Fibroblast of mammary gland (primary cell): ENCODE measurements at regions not wholly inside any gene's neighbourhood (a gene's known extent, or its start where the extent isn't known, plus 50 kb on each side); places are given as distances from the start of the nearest gene placed in this dataset.
"Not testable (repeated sequence)": the region's sequence is repeated elsewhere in the genome, so short reads cannot be mapped to it uniquely, and the experiment has no call there.

Source experiments
- DNase-seq: peaks from one replicate; pipeline ENCODE4 v3.0.0-alpha.2; 2010; ENCODE audit warnings: low read depth
- H3K4me3 ChIP-seq: 2 replicates; pipeline ENCODE4 v1.5.1; 2011; ENCODE audit warnings: low read depth, mild to moderate bottlenecking, low read length, moderate library complexity; ENCODE audit not compliant: control insufficient read depth
- CTCF ChIP-seq: conservative IDR thresholded peaks from 2 replicates; pipeline ENCODE4 v1.5.1; 2011; ENCODE audit warnings: low read depth, low read length, inconsistent platforms; ENCODE audit not compliant: control insufficient read depth, insufficient read depth

GRCh38 chr4:12446256-12446655 is 1017.6 kb upstream of the HS3ST1 start:
- no peak for TF ChIP-seq CTCF
- no peak for DNase-seq
- H3K4me3 ChIP-seq: no peak overlapping the region

GRCh38 chr4:12445711-12446235 is 1017.1 kb upstream of the HS3ST1 start:
- no peak for TF ChIP-seq CTCF
- DNase-seq: no peak
- no peak overlapping the region for H3K4me3 ChIP-seq

- H3K4me3 ChIP-seq: no peak overlapping the region
- peak; percentile 6 for DNase-seq
- TF ChIP-seq CTCF: no peak
Measured at GRCh38 chr4:12439633-12440305, 1011.1 kb upstream of the HS3ST1 start.

GRCh38 chr4:12431259-12431658 is 1002.6 kb upstream of the HS3ST1 start:
- H3K4me3 ChIP-seq, DNase-seq: not testable (repeated sequence)

- no peak overlapping the region for H3K4me3 ChIP-seq
- DNase-seq: no peak
Measured at GRCh38 chr4:12421364-12421763, 992.7 kb upstream of the HS3ST1 start.

GRCh38 chr4:12416755-12417154 is 988.1 kb upstream of the HS3ST1 start:
- DNase-seq: no peak
- no peak for TF ChIP-seq CTCF
- H3K4me3 ChIP-seq: no peak overlapping the region

More at GRCh38 chr4:12421364-12421763, 992.7 kb upstream of the HS3ST1 start:
- TF ChIP-seq CTCF: no peak

- no peak for TF ChIP-seq CTCF
- DNase-seq: no peak
- no peak overlapping the region for H3K4me3 ChIP-seq
Measured at GRCh38 chr4:12414181-12414812, 985.6 kb upstream of the HS3ST1 start.
